Hepatocyte (in vitro differentiated cells): ENCODE measurements at regions not wholly inside any gene's neighbourhood (a gene's known extent, or its start where the extent isn't known, plus 50 kb on each side); places are given as distances from the start of the nearest gene placed in this dataset.

ENCODE experiments used
- EZH2 ChIP-seq: fragments of 200-600 bp; sonication (generic); IDR thresholded peaks from 2 replicates; pipeline ENCODE4 v1.6.1; 2016; ENCODE audit warnings: antibody characterized with exemption, mild to moderate bottlenecking, borderline replicate concordance
- EZH2phosphoT487 ChIP-seq: fragments of 200-600 bp; sonication (generic); IDR thresholded peaks from one replicate; pipeline ENCODE4 v1.6.1; 2018; ENCODE audit warnings: antibody characterized with exemption, mild to moderate bottlenecking, low read depth, moderate library complexity; ENCODE audit not compliant: unreplicated experiment, severe bottlenecking
- TF ChIP-seq, protein P1 (sequence below): fragments of 200-600 bp; sonication (generic); IDR thresholded peaks from 2 replicates; pipeline ENCODE4 v1.5.1; 2016; ENCODE audit warnings: antibody characterized with exemption, mild to moderate bottlenecking; ENCODE audit not compliant: poor library complexity

DNA sequence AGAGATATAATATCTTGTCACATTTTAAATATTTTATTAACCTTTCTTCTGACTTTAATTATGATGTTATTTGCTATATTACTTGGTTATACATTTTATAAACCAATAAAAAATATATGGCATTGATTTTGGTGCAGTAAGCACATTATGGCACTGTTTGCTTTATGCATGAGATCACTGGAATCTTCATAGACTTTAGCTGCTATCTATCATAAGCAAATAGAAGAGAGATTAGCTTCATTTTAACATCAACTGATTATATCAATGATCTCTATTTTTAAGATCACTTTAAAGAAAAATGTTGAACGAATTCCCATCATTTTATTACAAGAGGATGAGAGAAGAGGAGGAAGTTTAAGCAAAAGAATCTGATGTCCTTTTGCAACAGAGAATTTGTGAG is 58.6 kb upstream of the CDK1 start:
- TF ChIP-seq, protein P1, sequence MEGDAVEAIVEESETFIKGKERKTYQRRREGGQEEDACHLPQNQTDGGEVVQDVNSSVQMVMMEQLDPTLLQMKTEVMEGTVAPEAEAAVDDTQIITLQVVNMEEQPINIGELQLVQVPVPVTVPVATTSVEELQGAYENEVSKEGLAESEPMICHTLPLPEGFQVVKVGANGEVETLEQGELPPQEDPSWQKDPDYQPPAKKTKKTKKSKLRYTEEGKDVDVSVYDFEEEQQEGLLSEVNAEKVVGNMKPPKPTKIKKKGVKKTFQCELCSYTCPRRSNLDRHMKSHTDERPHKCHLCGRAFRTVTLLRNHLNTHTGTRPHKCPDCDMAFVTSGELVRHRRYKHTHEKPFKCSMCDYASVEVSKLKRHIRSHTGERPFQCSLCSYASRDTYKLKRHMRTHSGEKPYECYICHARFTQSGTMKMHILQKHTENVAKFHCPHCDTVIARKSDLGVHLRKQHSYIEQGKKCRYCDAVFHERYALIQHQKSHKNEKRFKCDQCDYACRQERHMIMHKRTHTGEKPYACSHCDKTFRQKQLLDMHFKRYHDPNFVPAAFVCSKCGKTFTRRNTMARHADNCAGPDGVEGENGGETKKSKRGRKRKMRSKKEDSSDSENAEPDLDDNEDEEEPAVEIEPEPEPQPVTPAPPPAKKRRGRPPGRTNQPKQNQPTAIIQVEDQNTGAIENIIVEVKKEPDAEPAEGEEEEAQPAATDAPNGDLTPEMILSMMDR: no peak
- TF ChIP-seq EZH2: no peak
- TF ChIP-seq EZH2phosphoT487: no peak
